H1 (cell line): ENCODE measurements at regions not wholly inside any gene's neighbourhood (a gene's known extent, or its start where the extent isn't known, plus 50 kb on each side); places are given as distances from the start of the nearest gene placed in this dataset.

Experiments
- CTCF ChIA-PET: fragments of 300-600 bp; sonication (Branson Sonifier 250); formaldehyde crosslinking; loops from one replicate; lab custom pipeline; 2021; ENCODE audit not compliant: partially characterized antibody; lab: Charles Lee
- POLR2A ChIA-PET: fragments of 300-600 bp; sonication (Branson Sonifier 250); formaldehyde crosslinking; loops from one replicate; lab custom pipeline; 2021; ENCODE audit warnings: inconsistent platforms; ENCODE audit not compliant: partially characterized antibody; lab: Charles Lee
- DNase-seq, 2 experiments: peaks; one replicate each; pipeline versions ENCODE4 v3.0.0 to v3.0.0-alpha.2; 2010 to 2022; ENCODE audit warnings: low spot score in 2 of 2, low read depth in 1 of 2, mixed read lengths in 1 of 2
- FAIRE-seq: peaks from 2 replicates; lab custom pipeline; 2011; peaks lifted over from hg19 to GRCh38; lab: Jason Lieb, UNC
- H2AFZ ChIP-seq: 2 replicates; pipeline ENCODE4 v1.8.1; 2012; ENCODE audit warnings: low read length, inconsistent platforms
- H2AK5ac ChIP-seq: 2 replicates; pipeline ENCODE4 v1.6.1; 2013; ENCODE audit warnings: low read depth, low read length
- H2BK120ac ChIP-seq: replicated peaks from 2 replicates; pipeline ENCODE3; 2013; ENCODE audit warnings: low read depth, low read length, inconsistent platforms
- H2BK12ac ChIP-seq: 2 replicates; pipeline ENCODE4 v1.6.1; 2013; ENCODE audit warnings: low read depth, low read length
- H2BK15ac ChIP-seq: 2 replicates; pipeline ENCODE4 v1.6.1; 2013; ENCODE audit warnings: low read length
- H2BK20ac ChIP-seq: 2 replicates; pipeline ENCODE4 v1.6.1; 2013; ENCODE audit warnings: low read length
- H2BK5ac ChIP-seq: 2 replicates; pipeline ENCODE4 v1.6.1; 2013; ENCODE audit warnings: low read depth, low read length
- H3K14ac ChIP-seq: 2 replicates; pipeline ENCODE4 v1.6.1; 2013; ENCODE audit warnings: inconsistent platforms; ENCODE audit not compliant: insufficient read length
- H3K18ac ChIP-seq: 2 replicates; pipeline ENCODE4 v1.6.1; 2013; ENCODE audit warnings: low read length; ENCODE audit errors: extremely low read depth
- H3K23ac ChIP-seq: 2 replicates; pipeline ENCODE4 v1.6.1; 2013; ENCODE audit warnings: inconsistent platforms; ENCODE audit not compliant: insufficient read length
- H3K23me2 ChIP-seq: 2 replicates; pipeline ENCODE4 v1.6.1; 2013; ENCODE audit warnings: low read depth, low read length
- H3K27ac ChIP-seq: 2 replicates; pipeline ENCODE4 v1.6.1; 2011; ENCODE audit warnings: low read depth, low read length, inconsistent platforms
- H3K27me3 ChIP-seq, 4 experiments: replicated peaks in 1 of 4; 1 replicate in 1 of 4; 2 replicates in 3 of 4; pipeline versions ENCODE4 v1.6.1 to v1.8.1; 2011 to 2013; ENCODE audit warnings: low read length in 3 of 4, mild to moderate bottlenecking in 3 of 4, inconsistent platforms in 2 of 4, mixed read lengths in 2 of 4, moderate library complexity in 1 of 4; ENCODE audit not compliant: control insufficient read depth in 3 of 4, insufficient read depth in 3 of 4; ENCODE audit errors: extremely low read depth in 1 of 4
- H3K36me3 ChIP-seq, 4 experiments: 2 replicates each; pipeline versions ENCODE4 v1.6.1 to v1.8.1; 2011 to 2013; ENCODE audit warnings: mild to moderate bottlenecking in 4 of 4, low read length in 3 of 4, moderate library complexity in 2 of 4, control low read depth in 1 of 4, inconsistent platforms in 1 of 4; ENCODE audit not compliant: insufficient read depth in 4 of 4, control insufficient read depth in 2 of 4
- H3K4ac ChIP-seq: replicated peaks from 2 replicates; pipeline ENCODE3; 2013; ENCODE audit warnings: low read length, low read depth, mixed read lengths, inconsistent platforms; ENCODE audit not compliant: insufficient read length
- H3K4me1 ChIP-seq, 4 experiments: replicated peaks in 1 of 4; 1 replicate in 1 of 4; 2 replicates in 3 of 4; pipeline versions ENCODE4 v1.6.1 to v1.8.1; 2011 to 2013; ENCODE audit warnings: low read length in 3 of 4, inconsistent platforms in 2 of 4, mixed read lengths in 1 of 4; ENCODE audit not compliant: insufficient read depth in 4 of 4, control insufficient read depth in 3 of 4
- H3K4me2 ChIP-seq, 2 experiments: 2 replicates each; pipeline versions ENCODE4 v1.6.1 to v1.8.1; 2011 to 2013; ENCODE audit warnings: low read depth in 2 of 2, low read length in 2 of 2, control low read depth in 1 of 2, inconsistent platforms in 1 of 2, mild to moderate bottlenecking in 1 of 2; ENCODE audit not compliant: insufficient read depth in 1 of 2
- H3K4me3 ChIP-seq, 4 experiments: fragments of 200-600, 300-600 bp in 1 of 4; sonication (generic), shearing (Covaris generic), sonication (Bioruptor Twin) in 1 of 4; 2 replicates each; pipeline versions ENCODE4 v1.5.1 to v1.8.1; 2011 to 2016; ENCODE audit warnings: low read length in 4 of 4, low read depth in 3 of 4, control low read depth in 2 of 4, inconsistent platforms in 2 of 4, mild to moderate bottlenecking in 2 of 4, mixed read lengths in 1 of 4, moderate library complexity in 1 of 4; ENCODE audit not compliant: insufficient read depth in 2 of 4; ENCODE audit errors: extremely low read depth in 1 of 4
- H3K56ac ChIP-seq: replicated peaks from 2 replicates; pipeline ENCODE3; 2013; ENCODE audit warnings: low read depth, mild to moderate bottlenecking, mixed read lengths, low read length, inconsistent platforms; ENCODE audit not compliant: insufficient read length
- H3K79me1 ChIP-seq: 2 replicates; pipeline ENCODE4 v1.6.1; 2013; ENCODE audit warnings: low read depth, low read length, control low read depth
- H3K79me2 ChIP-seq, 2 experiments: 2 replicates each; pipeline versions ENCODE4 v1.6.1 to v1.8.1; 2012 to 2013; ENCODE audit warnings: low read length in 2 of 2, mild to moderate bottlenecking in 2 of 2, inconsistent platforms in 1 of 2; ENCODE audit not compliant: insufficient read depth in 2 of 2, control insufficient read depth in 1 of 2
- H3K9ac ChIP-seq, 4 experiments: replicated peaks in 1 of 4; 1 replicate in 1 of 4; 2 replicates in 3 of 4; pipeline versions ENCODE4 v1.6.1 to v1.8.1; 2011 to 2013; ENCODE audit warnings: low read depth in 3 of 4, low read length in 3 of 4, control low read depth in 2 of 4, mild to moderate bottlenecking in 2 of 4, moderate library complexity in 2 of 4, inconsistent platforms in 1 of 4; ENCODE audit errors: extremely low read depth in 1 of 4
- H3K9me3 ChIP-seq, 2 experiments: 2 replicates each; pipeline versions ENCODE4 v1.6.1 to v1.8.1; 2012 to 2013; ENCODE audit warnings: mild to moderate bottlenecking in 2 of 2, moderate library complexity in 2 of 2, control low read depth in 1 of 2, inconsistent platforms in 1 of 2, low read depth in 1 of 2, low read length in 1 of 2, mixed read lengths in 1 of 2; ENCODE audit not compliant: insufficient read depth in 2 of 2
- H4K20me1 ChIP-seq, 2 experiments: replicated peaks in 1 of 2; 2 replicates each; pipeline versions ENCODE3 to v1.8.1; 2011 to 2013; ENCODE audit warnings: inconsistent platforms in 2 of 2, low read length in 2 of 2, mild to moderate bottlenecking in 1 of 2; ENCODE audit not compliant: insufficient read depth in 2 of 2, control insufficient read depth in 1 of 2
- H4K5ac ChIP-seq: 2 replicates; pipeline ENCODE4 v1.6.1; 2013; ENCODE audit warnings: low read length, low read depth, mixed read lengths, inconsistent platforms; ENCODE audit not compliant: insufficient read length
- H4K8ac ChIP-seq: 2 replicates; pipeline ENCODE4 v1.8.0; 2013; ENCODE audit warnings: mild to moderate bottlenecking, moderate library complexity, low read length, inconsistent platforms; ENCODE audit not compliant: insufficient read depth; ENCODE audit errors: extremely low read depth
- H4K91ac ChIP-seq: replicated peaks from 2 replicates; pipeline ENCODE3; 2013; ENCODE audit warnings: low read length, mixed read lengths, inconsistent platforms; ENCODE audit not compliant: insufficient read length
- BACH1 ChIP-seq: IDR thresholded peaks from 2 replicates; pipeline ENCODE4 v1.6.1; 2012; ENCODE audit warnings: low read length, improper control_type of control experiment
- GABPA ChIP-seq: IDR thresholded peaks from 2 replicates; pipeline ENCODE4 v1.6.1; 2011; ENCODE audit warnings: mild to moderate bottlenecking, low read length, moderate library complexity, borderline replicate concordance; ENCODE audit not compliant: insufficient read depth
- HDAC6 ChIP-seq: IDR thresholded peaks from one replicate; pipeline ENCODE4 v1.7.1; 2012; ENCODE audit warnings: low read depth, mild to moderate bottlenecking, inconsistent platforms, low read length, moderate library complexity
- PHF8 ChIP-seq: fragments of 200-600 bp; sonication (generic); conservative IDR thresholded peaks from 2 replicates; pipeline ENCODE4 v1.7.1; 2012; ENCODE audit warnings: low read depth, mild to moderate bottlenecking, inconsistent platforms, low read length, moderate library complexity
- RFX5 ChIP-seq: IDR thresholded peaks from 2 replicates; pipeline ENCODE4 v1.6.1; 2011; ENCODE audit warnings: low read depth, low read length, improper control_type of control experiment, borderline replicate concordance
- SAP30 ChIP-seq: fragments of 300-600 bp; sonication (generic); IDR thresholded peaks from 2 replicates; pipeline ENCODE4 v1.7.1; 2012; ENCODE audit warnings: low read length, moderate library complexity, mild to moderate bottlenecking, inconsistent platforms; ENCODE audit not compliant: insufficient read depth, insufficient replicate concordance
- SP2 ChIP-seq: IDR thresholded peaks from 2 replicates; pipeline ENCODE4 v1.6.1; 2012; ENCODE audit warnings: mild to moderate bottlenecking, low read length, inconsistent platforms
- WGBS, 2 experiments: shearing (Covaris generic) in 1 of 2; methylation state at CpG; one replicate each; pipeline versions ENCODE4 v1.1.6 to v1.1.7; 2013 to 2015; ENCODE audit warnings: low lambda C conversion rate in 2 of 2, mixed read lengths in 2 of 2, inconsistent platforms in 1 of 2, low coverage in 1 of 2, missing lambda C conversion rate in 1 of 2; ENCODE audit not compliant: insufficient replicate concordance in 2 of 2, insufficient coverage in 1 of 2, insufficient read length in 1 of 2; ENCODE audit errors: extremely low coverage in 1 of 2, missing lambda C conversion rate in 1 of 2; 5-methylcytosine and 5-hydroxymethylcytosine counted together
- TF ChIP-seq, protein P1 (sequence below): IDR thresholded peaks from 2 replicates; pipeline ENCODE4 v1.6.1; 2012; ENCODE audit warnings: low read length, inconsistent platforms

DNA sequence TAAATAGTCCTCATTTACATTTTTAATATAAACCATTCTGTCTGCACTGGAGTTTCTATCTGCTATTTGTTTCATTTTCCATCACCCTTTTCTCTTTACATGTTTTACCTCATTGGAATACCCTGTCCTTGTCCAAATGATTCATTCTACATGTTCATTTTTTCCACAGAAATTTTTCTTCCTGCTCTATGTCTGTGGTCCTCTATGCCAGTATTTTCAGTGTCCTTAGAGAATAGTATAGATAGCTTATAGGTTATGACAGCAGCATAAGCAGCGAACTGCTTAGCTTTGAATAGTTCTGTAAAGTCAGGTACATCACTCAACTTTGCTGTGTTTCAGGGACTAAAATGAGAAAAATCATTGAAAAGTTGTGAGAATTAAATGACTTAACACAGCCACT, 742.3 kb upstream of the CBLB start:
- H4K20me1 ChIP-seq, result no peaks in the 10 kb centered on the region
- TF ChIP-seq HDAC6, result no peak
- TF ChIP-seq GABPA, result no peak
- TF ChIP-seq SAP30, result no peak
- no peak for TF ChIP-seq SP2
- no peak for TF ChIP-seq PHF8
- no peak for TF ChIP-seq RFX5
- no peak for TF ChIP-seq BACH1
- TF ChIP-seq, protein P1, sequence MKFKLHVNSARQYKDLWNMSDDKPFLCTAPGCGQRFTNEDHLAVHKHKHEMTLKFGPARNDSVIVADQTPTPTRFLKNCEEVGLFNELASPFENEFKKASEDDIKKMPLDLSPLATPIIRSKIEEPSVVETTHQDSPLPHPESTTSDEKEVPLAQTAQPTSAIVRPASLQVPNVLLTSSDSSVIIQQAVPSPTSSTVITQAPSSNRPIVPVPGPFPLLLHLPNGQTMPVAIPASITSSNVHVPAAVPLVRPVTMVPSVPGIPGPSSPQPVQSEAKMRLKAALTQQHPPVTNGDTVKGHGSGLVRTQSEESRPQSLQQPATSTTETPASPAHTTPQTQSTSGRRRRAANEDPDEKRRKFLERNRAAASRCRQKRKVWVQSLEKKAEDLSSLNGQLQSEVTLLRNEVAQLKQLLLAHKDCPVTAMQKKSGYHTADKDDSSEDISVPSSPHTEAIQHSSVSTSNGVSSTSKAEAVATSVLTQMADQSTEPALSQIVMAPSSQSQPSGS, result no peak
- no peak overlapping the region for H4K5ac ChIP-seq
- peaks cover 0 to 3% (median 0%) of the 10 kb centered on the region in 4 experiments; a peak in 2 of 7 replicates for H3K4me1 ChIP-seq
- POLR2A ChIA-PET, result no interaction called here
- H3K4ac ChIP-seq, result no peak overlapping the region
- H2BK5ac ChIP-seq, result no peak overlapping the region
- WGBS, 2 experiments, result 88% methylated on average over 1 of the region's 1 CpG; no CpG with 5 or more reads in 1 of the 2 experiments
- H3K18ac ChIP-seq, result no peak overlapping the region
- FAIRE-seq, result no peak
- no peak overlapping the region for H3K9ac ChIP-seq
- H2BK12ac ChIP-seq, result no peak overlapping the region
- H4K8ac ChIP-seq, result no peak overlapping the region
- H2BK15ac ChIP-seq, result no peak overlapping the region
- H3K36me3 ChIP-seq, result no peaks in the 10 kb centered on the region; a peak in 2 of 8 replicates
- H3K23me2 ChIP-seq, result no peaks in the 10 kb centered on the region
- H3K9me3 ChIP-seq, result peaks cover 3% of the 10 kb centered on the region in 2 experiments; a peak in 2 of 4 replicates
- CTCF ChIA-PET, result interaction anchor here (1.9 to 2.8 kb wide), 2 partner anchors 19 to 452 kb away, joined by 5 to 9 read pairs; no protein-coding TSS in a partner anchor
- no peak overlapping the region for H2BK20ac ChIP-seq
- H4K91ac ChIP-seq, result no peak overlapping the region
- no peaks in the 10 kb centered on the region for H3K79me2 ChIP-seq
- no peak overlapping the region for H3K4me2 ChIP-seq
- no peak for DNase-seq
- no peaks in the 10 kb centered on the region for H3K27me3 ChIP-seq
- H3K79me1 ChIP-seq, result no peaks in the 10 kb centered on the region
- H3K56ac ChIP-seq, result no peak overlapping the region
- H2BK120ac ChIP-seq, result no peak overlapping the region
- no peak overlapping the region for H3K23ac ChIP-seq
- H3K27ac ChIP-seq, result no peak overlapping the region
- no peak overlapping the region for H3K4me3 ChIP-seq
- H3K14ac ChIP-seq, result no peak overlapping the region
- no peak overlapping the region for H2AFZ ChIP-seq
- H2AK5ac ChIP-seq, result no peak overlapping the region
